ENCODE measurements at regions not wholly inside any gene's neighbourhood (a gene's known extent, or its start where the extent isn't known, plus 50 kb on each side); places are given as distances from the start of the nearest gene placed in this dataset.

GRCh38 chr6:120202878-120203277 is 853.3 kb upstream of the MAN1A1 start:
- Histone ChIP-seq H4K20me1 (replicated peaks in 1 of 2; ENCODE audit: control insufficient read depth in 1 of 2, insufficient read depth in 2 of 2, low read length in 2 of 2) (no peaks in the 10 kb centered on the region), H3K79me1 (ENCODE audit: low read depth, low read length) (no peaks in the 10 kb centered on the region), H2AFZ (ENCODE audit: low read length) (no peak overlapping the region), H2BK20ac (ENCODE audit: low read length) (no peak overlapping the region), H3K23ac (ENCODE audit: insufficient read length) (no peak overlapping the region), H3K4me3 (ENCODE audit: extremely low read depth in 1 of 4, insufficient read depth in 2 of 4, low read depth in 3 of 4, low read length in 4 of 4) (no peak overlapping the region), H3K4me1 (replicated peaks in 1 of 4; ENCODE audit: control insufficient read depth in 3 of 4, insufficient read depth in 4 of 4, low read length in 3 of 4) (no peaks in the 10 kb centered on the region), H3K18ac (ENCODE audit: extremely low read depth, low read length) (no peak overlapping the region), H4K5ac (ENCODE audit: insufficient read length, low read depth, low read length) (no peak overlapping the region), H3K4me2 (ENCODE audit: insufficient read depth in 1 of 2, low read depth in 2 of 2, low read length in 2 of 2) (no peak overlapping the region), H4K8ac (ENCODE audit: extremely low read depth, insufficient read depth, low read length) (no peak overlapping the region), H3K9me3 (ENCODE audit: insufficient read depth in 2 of 2, low read depth in 1 of 2, low read length in 1 of 2) (no peaks in the 10 kb centered on the region), H2AK5ac (ENCODE audit: low read depth, low read length) (no peak overlapping the region), H3K79me2 (ENCODE audit: control insufficient read depth in 1 of 2, insufficient read depth in 2 of 2, low read length in 2 of 2) (no peaks in the 10 kb centered on the region), H3K36me3 (ENCODE audit: control insufficient read depth in 2 of 4, insufficient read depth in 4 of 4, low read length in 3 of 4) (no peaks in the 10 kb centered on the region), H3K4ac (replicated peaks; ENCODE audit: insufficient read length, low read depth, low read length) (no peak overlapping the region), H2BK15ac (ENCODE audit: low read length) (no peak overlapping the region), H3K27me3 (replicated peaks in 1 of 4; ENCODE audit: control insufficient read depth in 3 of 4, extremely low read depth in 1 of 4, insufficient read depth in 3 of 4, low read length in 3 of 4) (no peaks in the 10 kb centered on the region), H3K56ac (replicated peaks; ENCODE audit: insufficient read length, low read depth, low read length) (no peak overlapping the region), H3K9ac (replicated peaks in 1 of 4; ENCODE audit: extremely low read depth in 1 of 4, low read depth in 3 of 4, low read length in 3 of 4) (no peak overlapping the region), H2BK5ac (ENCODE audit: low read depth, low read length) (no peak overlapping the region), H2BK12ac (ENCODE audit: low read depth, low read length) (no peak overlapping the region), H4K91ac (replicated peaks; ENCODE audit: insufficient read length, low read length) (no peak overlapping the region), H3K14ac (ENCODE audit: insufficient read length) (no peak overlapping the region), H3K23me2 (ENCODE audit: low read depth, low read length) (no peaks in the 10 kb centered on the region), H3K27ac (ENCODE audit: low read depth, low read length) (no peak overlapping the region), H2BK120ac (replicated peaks; ENCODE audit: low read depth, low read length) (no peak overlapping the region)
- ChIA-PET CTCF (ENCODE audit: partially characterized antibody) (no interaction called here), POLR2A (ENCODE audit: partially characterized antibody) (no interaction called here)
- FAIRE-seq (no peak), DNase-seq (ENCODE audit: low read depth in 1 of 2, low spot score in 2 of 2) (no peak)
- no peak for TF ChIP-seq CEBPB (IDR thresholded peaks at IDR 0.05; ENCODE audit: low read depth, low read length)
- no peak for TF ChIP-seq CTBP2 (IDR thresholded peaks at IDR 0.05; ENCODE audit: borderline replicate concordance, insufficient read depth, insufficient read length, low read length)
- TF ChIP-seq, protein P1, sequence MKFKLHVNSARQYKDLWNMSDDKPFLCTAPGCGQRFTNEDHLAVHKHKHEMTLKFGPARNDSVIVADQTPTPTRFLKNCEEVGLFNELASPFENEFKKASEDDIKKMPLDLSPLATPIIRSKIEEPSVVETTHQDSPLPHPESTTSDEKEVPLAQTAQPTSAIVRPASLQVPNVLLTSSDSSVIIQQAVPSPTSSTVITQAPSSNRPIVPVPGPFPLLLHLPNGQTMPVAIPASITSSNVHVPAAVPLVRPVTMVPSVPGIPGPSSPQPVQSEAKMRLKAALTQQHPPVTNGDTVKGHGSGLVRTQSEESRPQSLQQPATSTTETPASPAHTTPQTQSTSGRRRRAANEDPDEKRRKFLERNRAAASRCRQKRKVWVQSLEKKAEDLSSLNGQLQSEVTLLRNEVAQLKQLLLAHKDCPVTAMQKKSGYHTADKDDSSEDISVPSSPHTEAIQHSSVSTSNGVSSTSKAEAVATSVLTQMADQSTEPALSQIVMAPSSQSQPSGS (IDR thresholded peaks at IDR 0.05; ENCODE audit: low read length), result no peak
- TF ChIP-seq HDAC2 (IDR thresholded peaks at IDR 0.05; ENCODE audit: borderline replicate concordance in 1 of 2, low read depth in 2 of 2, low read length in 2 of 2), result no peak
- no peak for TF ChIP-seq CHD2 (IDR thresholded peaks at IDR 0.05; ENCODE audit: low read length)
- TF ChIP-seq RXRA (IDR thresholded peaks at IDR 0.05; ENCODE audit: insufficient read depth, low read depth, low read length), result no peak
- no peak for TF ChIP-seq TAF1 (IDR thresholded peaks at IDR 0.05; ENCODE audit: low read depth, low read length)
- no peak for TF ChIP-seq RBBP5 (IDR thresholded peaks at IDR 0.05; ENCODE audit: borderline replicate concordance, low read depth, low read length)
- no peak for TF ChIP-seq RNF2 (IDR thresholded peaks at IDR 0.05; ENCODE audit: borderline replicate concordance, low read depth, low read length, missing control alignments, poor library complexity, severe bottlenecking)
- TF ChIP-seq SP2 (IDR thresholded peaks at IDR 0.05; ENCODE audit: low read length), result no peak
- TF ChIP-seq KDM1A (IDR thresholded peaks at IDR 0.05; ENCODE audit: borderline replicate concordance, low read length), result no peak
- no peak for TF ChIP-seq KDM5A (IDR thresholded peaks at IDR 0.05; ENCODE audit: low read length)
- WGBS, 2 experiments (ENCODE audit: extremely low coverage in 1 of 2, insufficient coverage in 1 of 2, insufficient read length in 1 of 2, insufficient replicate concordance in 2 of 2, low coverage in 1 of 2, low lambda C conversion rate in 2 of 2, missing lambda C conversion rate in 1 of 2), result 93% methylated on average over 1 of the region's 1 CpG; no CpG with 5 or more reads in 1 of the 2 experiments
